Stimulated activated CD8-positive, alpha-beta memory T cell treated with anti-CD3 and anti-CD28 coated beads, Interleukin-15, amount 100 ng/mL, for 48 hours (primary cell): ENCODE measurements at regions not wholly inside any gene's neighbourhood (a gene's known extent, or its start where the extent isn't known, plus 50 kb on each side); places are given as distances from the start of the nearest gene placed in this dataset.

ENCODE experiments used
- DNase-seq, 2 donors: peaks; one replicate each; pipeline ENCODE4 v3.0.0-alpha.2; 2020; ENCODE audit warnings: low read depth in 2 of 2

- DNase-seq = no peak
These were observed 197.2 kb upstream of the GGTLC1 start for GRCh38 chr20:24185791-24186190.

GRCh38 chr20:24181151-24181550 lies 192.6 kb upstream of the GGTLC1 start:
- no peak for DNase-seq

- no peak for DNase-seq
These were observed 180.7 kb upstream of the GGTLC1 start for GRCh38 chr20:24169256-24169655.

- DNase-seq = no peak
These were observed 177.8 kb upstream of the GGTLC1 start for GRCh38 chr20:24166412-24166811.

GRCh38 chr20:24166123-24166381 lies 177.5 kb upstream of the GGTLC1 start:
- no peak for DNase-seq

- DNase-seq = no peak
These were observed 176.9 kb upstream of the GGTLC1 start for GRCh38 chr20:24165301-24166122.

GRCh38 chr20:24164360-24164759 lies 175.8 kb upstream of the GGTLC1 start:
- DNase-seq = peak in 1 of 2 donors; percentile 12

GRCh38 chr20:24163506-24163905 lies 174.9 kb upstream of the GGTLC1 start:
- DNase-seq = no peak

GRCh38 chr20:24160563-24161281 lies 172.1 kb upstream of the GGTLC1 start:
- no peak for DNase-seq

GRCh38 chr20:24158281-24158680 lies 169.7 kb upstream of the GGTLC1 start:
- no peak for DNase-seq

- peak in 1 of 2 donors; percentile 11 for DNase-seq
These were observed 168.6 kb upstream of the GGTLC1 start for GRCh38 chr20:24157213-24157612.

GRCh38 chr20:24153101-24154040 lies 164.8 kb upstream of the GGTLC1 start:
- no peak for DNase-seq

- no peak for DNase-seq
These were observed 163.2 kb upstream of the GGTLC1 start for GRCh38 chr20:24151621-24152294.

- no peak for DNase-seq
These were observed 161.8 kb upstream of the GGTLC1 start for GRCh38 chr20:24150406-24150805.

GRCh38 chr20:24149881-24150307 lies 161.3 kb upstream of the GGTLC1 start:
- no peak for DNase-seq

GRCh38 chr20:24149175-24149574 lies 160.6 kb upstream of the GGTLC1 start:
- no peak for DNase-seq

- DNase-seq = peak in 1 of 2 donors; percentile 14
These were observed 159.8 kb upstream of the GGTLC1 start for GRCh38 chr20:24148372-24148771.

- DNase-seq = no peak
These were observed 159.4 kb upstream of the GGTLC1 start for GRCh38 chr20:24147961-24148360.

- no peak for DNase-seq
These were observed 158.9 kb upstream of the GGTLC1 start for GRCh38 chr20:24147479-24147878.

GRCh38 chr20:24146231-24146634 lies 157.7 kb upstream of the GGTLC1 start:
- DNase-seq = no peak

GRCh38 chr20:24144371-24144770 lies 155.8 kb upstream of the GGTLC1 start:
- no peak for DNase-seq

GRCh38 chr20:24141111-24141510 lies 152.5 kb upstream of the GGTLC1 start:
- no peak for DNase-seq
